OCI-LY7 (cell line): ENCODE measurements at regions not wholly inside any gene's neighbourhood (a gene's known extent, or its start where the extent isn't known, plus 50 kb on each side); places are given as distances from the start of the nearest gene placed in this dataset.

ENCODE experiments used
- BruUV-seq: library from RNA; stranded (reverse); fragments of 400-500 nt; replicated peaks from 2 replicates; lab custom pipeline; 2021; lab: Mats Ljungman, UMichigan
- CTCF ChIA-PET: fragments of 300-600 bp; sonication (Branson Sonifier 250); formaldehyde crosslinking; loops from one replicate; lab custom pipeline; 2022; ENCODE audit warnings: antibody characterized with exemption; ENCODE audit not compliant: unreplicated experiment; lab: Charles Lee
- POLR2A ChIA-PET: fragments of 300-600 bp; sonication (Branson Sonifier 250); formaldehyde crosslinking; loops from one replicate; lab custom pipeline; 2022; ENCODE audit warnings: antibody characterized with exemption; lab: Charles Lee
- DNase-seq: peaks from one replicate; pipeline ENCODE4 v3.0.0-alpha.2; 2015; ENCODE audit warnings: low spot score
- H2AFZ ChIP-seq: fragments of 200-600 bp; sonication (generic), shearing (Covaris generic); 2 replicates; pipeline ENCODE4 v1.6.1; 2014; ENCODE audit warnings: mild to moderate bottlenecking, antibody characterized with exemption, low read length, moderate library complexity
- H3K27ac ChIP-seq: fragments of 200-600 bp; sonication (generic); 2 replicates; pipeline ENCODE4 v1.5.1; 2014; ENCODE audit warnings: mixed run types, low read depth, mild to moderate bottlenecking, moderate library complexity, low read length, inconsistent platforms; ENCODE audit not compliant: poor library complexity, severe bottlenecking
- H3K36me3 ChIP-seq: fragments of 200-600 bp; sonication (generic); 2 replicates; pipeline ENCODE4 v1.6.1; 2014; ENCODE audit warnings: mild to moderate bottlenecking, antibody characterized with exemption, low read length, moderate library complexity, mixed read lengths; ENCODE audit not compliant: insufficient read depth
- H3K4me1 ChIP-seq: fragments of 200-600 bp; sonication (generic); 2 replicates; pipeline ENCODE4 v1.5.1; 2014; ENCODE audit warnings: mild to moderate bottlenecking, low read length; ENCODE audit not compliant: insufficient read depth, poor library complexity, severe bottlenecking
- H3K4me2 ChIP-seq: fragments of 200-600 bp; sonication (generic); 2 replicates; pipeline ENCODE4 v1.6.1; 2014; ENCODE audit warnings: mild to moderate bottlenecking, low read length
- H3K4me3 ChIP-seq: fragments of 200-600 bp; sonication (generic); 2 replicates; pipeline ENCODE4 v1.5.1; 2014; ENCODE audit warnings: mild to moderate bottlenecking, low read depth, low read length; ENCODE audit not compliant: poor library complexity, severe bottlenecking
- H3K79me2 ChIP-seq: fragments of 200-600 bp; sonication (generic); 2 replicates; pipeline ENCODE4 v1.6.1; 2016; ENCODE audit warnings: low read depth, mild to moderate bottlenecking, low read length, moderate library complexity, mixed read lengths; ENCODE audit not compliant: insufficient read depth
- H3K9me2 ChIP-seq: fragments of 200-600 bp; sonication (generic); 2 replicates; pipeline ENCODE4 v1.6.1; 2016; ENCODE audit warnings: mild to moderate bottlenecking, low read length, mixed read lengths; ENCODE audit not compliant: insufficient read depth
- H3K9me3 ChIP-seq: fragments of 200-600 bp; sonication (generic); 2 replicates; pipeline ENCODE4 v1.6.1; 2014; ENCODE audit warnings: mild to moderate bottlenecking, mixed run types, low read length, mixed read lengths
- H4K20me1 ChIP-seq: fragments of 200-600 bp; sonication (generic); 2 replicates; pipeline ENCODE4 v1.6.1; 2014; ENCODE audit warnings: mild to moderate bottlenecking, antibody characterized with exemption, low read length, moderate library complexity, mixed read lengths; ENCODE audit not compliant: insufficient read depth
- CTCF ChIP-seq: fragments of 200-600 bp; sonication (generic); conservative IDR thresholded peaks from 2 replicates; pipeline ENCODE4 v1.5.1; 2014; ENCODE audit warnings: mild to moderate bottlenecking, antibody characterized with exemption, low read length, moderate library complexity, mixed read lengths
- EZH2phosphoT487 ChIP-seq: fragments of 200-600 bp; sonication (generic); IDR thresholded peaks from 2 replicates; pipeline ENCODE4 v1.6.1; 2018; ENCODE audit warnings: low read depth, borderline replicate concordance, mild to moderate bottlenecking, mixed run types, antibody characterized with exemption, low read length, moderate library complexity, mixed read lengths
- intact Hi-C: fragments of 100-400 bp; cut with micrococcal nuclease; formaldehyde crosslinking; loops from one replicate; pipeline ENCODE4 v1.10.0; 2022; ENCODE audit not compliant: unreplicated experiment

DNA sequence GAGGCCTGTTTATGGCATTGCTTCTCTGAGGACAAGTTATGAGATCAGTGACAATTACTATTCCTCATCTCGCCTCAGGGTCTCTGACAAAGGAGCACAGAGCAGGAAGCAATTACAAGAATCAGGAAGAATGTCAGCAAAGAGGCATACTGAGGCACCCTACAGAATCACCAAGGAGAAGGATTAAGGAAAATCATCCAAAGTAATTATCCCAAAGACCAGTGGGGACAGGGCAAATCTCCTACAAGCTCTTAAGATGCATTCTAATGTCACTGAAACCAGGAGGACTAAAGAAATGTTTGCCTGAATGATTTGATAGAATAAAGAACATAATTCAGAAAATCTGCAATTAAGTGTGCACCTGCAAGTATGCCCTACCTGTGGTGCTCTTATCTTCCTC is 206.2 kb downstream of the RCHY1 start:
- no peak overlapping the region for H3K4me2 ChIP-seq
- POLR2A ChIA-PET = no interaction called here
- no peaks in the 10 kb centered on the region for H3K79me2 ChIP-seq
- H4K20me1 ChIP-seq = no peaks in the 10 kb centered on the region
- no peak overlapping the region for H2AFZ ChIP-seq
- H3K36me3 ChIP-seq = no peaks in the 10 kb centered on the region
- intact Hi-C loops = no loop called here
- H3K9me2 ChIP-seq = no peaks in the 10 kb centered on the region
- no peaks in the 10 kb centered on the region for H3K4me1 ChIP-seq
- H3K9me3 ChIP-seq = no peaks in the 10 kb centered on the region
- no peak for DNase-seq
- H3K4me3 ChIP-seq = no peak overlapping the region
- TF ChIP-seq CTCF = no peak
- CTCF ChIA-PET = no interaction called here
- no peak overlapping the region for H3K27ac ChIP-seq
- BruUV-seq = no TSS peak

DNA sequence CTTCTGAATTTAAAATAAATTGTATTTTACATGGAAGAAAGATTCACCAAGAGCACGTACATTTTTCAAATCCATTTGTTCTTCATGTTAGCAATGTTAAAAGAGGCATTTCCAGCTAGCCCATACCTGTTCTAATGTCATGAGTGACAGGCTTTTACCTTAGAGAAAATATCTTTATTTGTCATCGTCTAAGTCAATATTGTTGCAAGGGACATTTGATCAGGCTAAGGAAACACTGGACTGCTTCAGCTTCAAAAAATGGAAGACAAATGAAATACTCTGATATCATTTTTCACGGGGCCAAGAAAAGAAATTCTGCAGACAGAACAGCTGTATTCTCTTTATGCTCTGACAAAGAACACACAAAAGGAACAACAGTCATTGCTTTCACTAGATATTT is 207.7 kb downstream of the RCHY1 start:
- DNase-seq = no peak
- CTCF ChIA-PET = no interaction called here
- BruUV-seq = no TSS peak
- Histone ChIP-seq H3K9me2 (no peaks in the 10 kb centered on the region), H3K4me1 (no peaks in the 10 kb centered on the region), H3K27ac (no peak overlapping the region), H2AFZ (no peak overlapping the region), H3K4me2 (no peak overlapping the region), H3K79me2 (no peaks in the 10 kb centered on the region), H3K4me3 (no peak overlapping the region), H3K9me3 (no peaks in the 10 kb centered on the region), H4K20me1 (no peaks in the 10 kb centered on the region), H3K36me3 (no peaks in the 10 kb centered on the region)
- POLR2A ChIA-PET = no interaction called here
- TF ChIP-seq CTCF (no peak), EZH2phosphoT487 (no peak)
- intact Hi-C loops = no loop called here

DNA sequence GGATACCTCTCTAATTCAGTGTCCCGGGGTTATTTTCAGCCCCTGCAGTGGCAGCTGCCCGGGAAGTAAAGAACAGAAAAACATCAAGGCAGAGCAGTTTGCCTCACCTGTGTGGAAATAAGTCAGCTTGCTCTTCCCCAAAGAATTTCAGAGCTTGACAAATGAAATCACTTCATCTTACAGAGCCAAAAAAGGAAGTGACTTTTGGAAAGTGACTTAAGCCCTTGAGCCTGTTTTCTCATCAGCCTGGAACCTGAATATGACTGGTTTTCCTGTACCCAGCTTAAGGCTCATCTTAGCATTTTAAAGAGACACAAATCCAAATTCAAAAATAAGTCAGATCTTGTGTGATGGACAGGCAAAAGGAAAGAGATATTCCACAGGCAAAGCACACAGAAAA is 211.6 kb downstream of the RCHY1 start:
- no peaks in the 10 kb centered on the region for H3K4me1 ChIP-seq
- no peak overlapping the region for H2AFZ ChIP-seq
- CTCF ChIA-PET = no interaction called here
- H3K79me2 ChIP-seq = no peaks in the 10 kb centered on the region
- POLR2A ChIA-PET = no interaction called here
- H3K9me3 ChIP-seq = no peaks in the 10 kb centered on the region
- intact Hi-C loops = no loop called here
- H4K20me1 ChIP-seq = no peaks in the 10 kb centered on the region
- H3K4me3 ChIP-seq = no peak overlapping the region
- H3K4me2 ChIP-seq = no peak overlapping the region
- no peak for DNase-seq
- H3K27ac ChIP-seq = no peak overlapping the region
- BruUV-seq = no TSS peak
- no peaks in the 10 kb centered on the region for H3K36me3 ChIP-seq
- H3K9me2 ChIP-seq = no peaks in the 10 kb centered on the region
- TF ChIP-seq EZH2phosphoT487 (no peak), CTCF (no peak)
